Smooth muscle cell of the brain vasculature (primary cell): ENCODE measurements at regions not wholly inside any gene's neighbourhood (a gene's known extent, or its start where the extent isn't known, plus 50 kb on each side); places are given as distances from the start of the nearest gene placed in this dataset.
A peak's percentile ranks its signal among the peaks of the same experiment; 100 is the strongest.

ENCODE experiments used
- DNase-seq: peaks from one replicate; pipeline ENCODE4 v3.0.0-alpha.2; 2012; ENCODE audit warnings: low read depth, low spot score

DNA sequence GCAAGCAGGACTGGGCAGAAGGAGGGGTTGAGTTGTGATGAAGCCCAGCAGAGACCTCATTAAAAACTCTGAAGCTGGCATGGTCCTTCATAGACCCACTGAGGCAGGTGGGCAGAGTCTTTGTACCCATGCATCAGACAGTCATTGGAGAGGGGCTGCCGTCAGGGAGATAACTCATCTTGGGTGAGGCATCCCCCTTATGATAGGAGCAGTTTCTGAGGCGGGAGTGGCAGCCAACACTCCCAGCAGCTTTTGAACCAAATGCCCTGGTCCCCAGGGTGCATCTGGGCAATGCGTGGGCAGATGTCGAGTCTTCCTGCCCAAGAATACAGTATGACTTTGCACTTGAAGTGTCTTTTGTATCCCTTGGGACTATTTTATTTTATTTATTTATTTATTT lies 68.1 kb downstream of the HTR5A start:
- no peak for DNase-seq

- DNase-seq, result no peak
These were observed 71.4 kb downstream of the HTR5A start for GRCh38 chr7:155141562-155141961.

GRCh38 chr7:155143381-155143780 lies 73.3 kb downstream of the HTR5A start:
- DNase-seq, result no peak

GRCh38 chr7:155144371-155144770 lies 74.2 kb downstream of the HTR5A start:
- no peak for DNase-seq

- DNase-seq, result no peak
These were observed 75.5 kb downstream of the HTR5A start for GRCh38 chr7:155145477-155146255.

DNA sequence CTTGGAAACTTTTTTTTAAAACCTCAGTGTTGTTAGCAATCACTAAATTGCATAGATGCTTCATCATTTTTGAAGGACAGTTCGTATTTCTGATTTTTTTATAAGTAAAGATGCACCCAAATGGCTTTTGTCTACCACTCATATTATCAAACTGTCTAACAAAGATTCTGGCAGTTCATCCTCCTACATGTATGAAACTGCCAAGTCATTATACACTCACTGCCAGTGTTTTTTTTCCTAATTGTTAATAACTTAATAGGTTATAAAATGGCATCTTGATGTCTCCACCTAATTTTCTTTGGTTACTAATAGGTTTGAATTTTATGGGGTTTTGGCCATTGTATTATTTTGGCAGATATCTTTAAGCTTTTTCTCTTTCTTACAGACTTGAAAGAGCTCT lies 77.0 kb downstream of the HTR5A start:
- DNase-seq, result no peak

DNA sequence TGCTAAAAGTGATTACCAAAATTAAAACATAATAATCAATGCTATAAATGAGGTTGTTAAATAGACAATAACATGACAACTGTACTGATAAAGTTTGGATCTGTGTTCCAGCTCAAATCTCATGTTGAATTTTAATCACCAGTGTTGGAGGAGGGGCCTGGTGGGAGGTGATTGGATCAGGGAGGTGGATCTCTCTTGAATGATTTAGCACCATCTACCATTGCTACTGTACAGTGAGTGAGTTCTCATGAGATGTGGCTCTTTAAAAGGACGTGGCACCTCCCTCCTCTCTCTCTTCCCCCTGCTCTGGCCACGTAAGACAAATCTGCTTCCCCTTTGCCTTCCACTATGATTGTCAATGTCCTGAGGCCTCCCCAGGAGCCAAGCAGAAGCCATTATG lies 77.5 kb downstream of the HTR5A start:
- no peak for DNase-seq

DNA sequence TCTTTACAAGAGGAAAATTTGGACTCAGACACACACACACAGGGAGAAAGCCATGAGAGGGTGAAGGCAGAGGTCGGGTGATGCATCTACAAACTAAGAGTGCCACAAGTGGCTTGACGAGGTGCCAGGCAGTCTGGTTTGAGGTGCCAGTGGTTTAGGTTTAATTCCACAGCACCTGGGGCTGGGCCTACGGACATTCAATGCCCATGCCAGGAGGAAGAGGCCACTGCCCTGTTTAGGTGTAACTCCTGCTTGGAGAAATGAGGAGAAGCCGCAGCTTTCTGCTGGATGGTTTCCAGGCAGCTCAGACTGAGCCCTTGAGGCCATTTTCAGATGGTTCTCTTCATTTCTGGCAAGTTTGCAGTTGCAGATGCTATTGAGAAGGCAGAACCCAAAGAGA lies 83.6 kb downstream of the HTR5A start:
- DNase-seq, result no peak

DNA sequence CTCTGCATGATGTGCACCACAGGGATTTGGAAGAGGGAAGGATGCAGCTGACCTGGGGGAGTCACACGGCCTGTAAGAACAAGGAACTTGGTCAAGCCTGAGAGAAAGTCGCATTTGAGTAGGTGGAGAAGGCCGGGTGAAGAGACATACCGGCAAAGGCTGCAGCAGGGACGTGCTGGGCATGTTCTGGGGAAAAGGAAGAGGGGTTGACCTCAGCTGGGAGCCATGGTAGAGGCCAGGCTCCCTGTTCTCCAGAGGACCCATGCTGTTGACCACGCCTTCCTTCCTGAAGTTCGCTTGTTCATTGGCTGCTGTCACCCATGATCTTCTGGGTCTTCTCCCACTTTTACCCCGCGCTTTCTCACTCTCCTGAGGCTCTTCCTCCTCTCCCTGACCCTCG lies 84.5 kb downstream of the HTR5A start:
- no peak for DNase-seq

GRCh38 chr7:155161690-155162089 lies 91.6 kb downstream of the HTR5A start:
- no peak for DNase-seq

- DNase-seq, result no peak
These were observed 92.3 kb downstream of the HTR5A start for GRCh38 chr7:155162422-155162821.

DNA sequence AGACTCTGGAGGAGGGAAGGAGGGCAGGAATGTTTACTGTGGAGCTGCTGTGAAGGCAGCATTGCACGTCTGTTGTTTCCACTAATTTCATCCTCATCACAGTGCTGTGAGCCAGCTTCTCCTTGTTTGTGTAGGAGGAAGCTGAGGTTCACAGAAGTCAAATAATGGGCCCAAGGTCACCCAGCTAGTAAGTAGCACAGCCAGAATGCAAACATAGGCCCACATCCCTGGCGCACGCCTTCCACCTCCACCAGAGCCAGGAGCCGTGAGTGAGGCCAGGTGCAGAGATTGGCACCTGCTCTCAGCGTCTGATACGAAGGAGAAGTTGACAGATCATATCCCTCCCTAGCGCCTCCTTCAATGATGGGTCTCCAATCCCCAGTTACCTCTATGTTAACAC lies 93.6 kb downstream of the HTR5A start:
- no peak for DNase-seq

- DNase-seq, result no peak
These were observed 94.2 kb downstream of the HTR5A start for GRCh38 chr7:155164316-155164715.

GRCh38 chr7:155166108-155166507 lies 96.0 kb downstream of the HTR5A start:
- no peak for DNase-seq

DNA sequence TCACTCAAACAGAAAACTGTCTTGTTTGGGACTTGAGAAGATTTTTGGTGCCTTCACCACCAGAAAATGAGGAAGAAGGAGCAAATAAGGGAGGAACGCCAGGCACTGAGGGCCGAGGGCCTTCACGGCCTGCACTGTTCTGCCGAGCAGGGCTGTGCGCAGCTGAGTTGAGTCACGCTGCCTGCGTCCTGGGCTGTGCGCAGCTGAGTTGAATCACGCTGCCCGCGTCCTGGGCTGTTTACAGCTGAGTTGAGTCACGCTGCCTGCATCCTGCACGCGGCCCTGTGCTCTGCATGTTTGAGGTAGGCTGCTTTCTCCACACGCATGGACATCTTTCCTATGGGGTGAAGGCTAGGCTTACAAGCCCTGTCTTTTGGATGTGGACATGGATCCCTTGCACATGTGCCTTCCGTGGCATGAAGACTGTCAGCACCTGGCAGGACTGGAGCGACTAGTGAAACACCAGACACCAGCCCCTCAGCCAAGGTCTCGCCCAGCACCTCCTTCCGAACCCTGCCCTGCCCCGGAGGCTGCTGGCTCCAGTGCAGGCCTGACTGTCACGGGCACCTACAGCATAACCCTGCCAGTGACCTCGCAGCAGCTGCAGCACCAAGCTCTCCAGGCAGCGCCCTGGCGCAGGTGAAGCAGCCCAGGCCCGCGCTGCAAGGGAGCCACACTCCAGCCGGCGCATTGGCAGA lies 96.7 kb downstream of the HTR5A start:
- DNase-seq, result peak; percentile 43

- no peak for DNase-seq
These were observed 97.7 kb downstream of the HTR5A start for GRCh38 chr7:155167706-155168365.

GRCh38 chr7:155168597-155169480 lies 98.7 kb downstream of the HTR5A start:
- no peak for DNase-seq

GRCh38 chr7:155169498-155170065 lies 99.5 kb downstream of the HTR5A start:
- DNase-seq, result no peak

- no peak for DNase-seq
These were observed 100.2 kb downstream of the HTR5A start for GRCh38 chr7:155170331-155170730.

- no peak for DNase-seq
These were observed 102.0 kb downstream of the HTR5A start for GRCh38 chr7:155172141-155172540.

DNA sequence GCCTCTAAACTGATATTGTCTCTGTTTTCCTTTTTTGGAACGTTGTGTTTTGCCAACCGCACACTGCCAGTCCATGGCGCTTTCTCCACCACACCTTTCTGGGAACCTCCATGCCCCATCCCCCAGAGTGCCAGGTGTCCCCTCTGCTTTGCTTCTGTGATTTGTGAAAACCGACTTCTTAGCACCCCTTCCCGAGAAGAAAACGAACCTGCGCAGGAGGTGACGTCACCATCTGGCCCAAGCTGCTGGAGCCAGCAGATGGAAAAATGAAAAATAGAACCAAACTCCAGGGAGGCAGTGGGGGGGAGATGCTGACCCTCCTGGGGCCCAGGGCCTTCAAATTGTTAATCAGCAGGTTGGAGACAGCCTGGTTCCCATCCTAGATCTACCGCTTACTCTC lies 103.8 kb downstream of the HTR5A start:
- no peak for DNase-seq
